GM18868 (cell line): ENCODE measurements at regions not wholly inside any gene's neighbourhood (a gene's known extent, or its start where the extent isn't known, plus 50 kb on each side); places are given as distances from the start of the nearest gene placed in this dataset.

Experiments used
- ATAC-seq: cut with Tn5 transposase; IDR thresholded peaks from one replicate; pipeline ENCODE4 v1.9.1; 2021; ENCODE audit warnings: mild to moderate bottlenecking, moderate library complexity; ENCODE audit not compliant: unreplicated experiment

GRCh38 chr2:12826781-12827180 is 110.0 kb downstream of the TRIB2 start:
- ATAC-seq, result no peak

- no peak for ATAC-seq
Measured at GRCh38 chr2:12827721-12828120, 111.0 kb downstream of the TRIB2 start.

- ATAC-seq, result no peak
Measured at GRCh38 chr2:12828980-12829379, 112.2 kb downstream of the TRIB2 start.

GRCh38 chr2:12831016-12831415 is 114.3 kb downstream of the TRIB2 start:
- no peak for ATAC-seq

- ATAC-seq, result no peak
Measured at GRCh38 chr2:12834239-12834638, 117.5 kb downstream of the TRIB2 start.

GRCh38 chr2:12835733-12836132 is 119.0 kb downstream of the TRIB2 start:
- no peak for ATAC-seq

- no peak for ATAC-seq
Measured at GRCh38 chr2:12839339-12839738, 122.6 kb downstream of the TRIB2 start.

- ATAC-seq, result no peak
Measured at GRCh38 chr2:12841021-12841420, 124.3 kb downstream of the TRIB2 start.

- no peak for ATAC-seq
Measured at GRCh38 chr2:12842917-12843316, 126.2 kb downstream of the TRIB2 start.

GRCh38 chr2:12844511-12844910 is 127.8 kb downstream of the TRIB2 start:
- ATAC-seq, result no peak

- ATAC-seq, result no peak
Measured at GRCh38 chr2:12847694-12848575, 131.2 kb downstream of the TRIB2 start.

- ATAC-seq, result no peak
Measured at GRCh38 chr2:12852135-12852534, 135.4 kb downstream of the TRIB2 start.

GRCh38 chr2:12854001-12854530 is 137.3 kb downstream of the TRIB2 start:
- ATAC-seq, result no peak

- no peak for ATAC-seq
Measured at GRCh38 chr2:12855508-12855907, 138.8 kb downstream of the TRIB2 start.

GRCh38 chr2:12856934-12857601 is 140.3 kb downstream of the TRIB2 start:
- ATAC-seq, result no peak

GRCh38 chr2:12857891-12858290 is 141.2 kb downstream of the TRIB2 start:
- ATAC-seq, result no peak

GRCh38 chr2:12858786-12859185 is 142.1 kb downstream of the TRIB2 start:
- no peak for ATAC-seq

GRCh38 chr2:12861344-12861930 is 144.7 kb downstream of the TRIB2 start:
- ATAC-seq, result no peak

- no peak for ATAC-seq
Measured at GRCh38 chr2:12862541-12862940, 145.8 kb downstream of the TRIB2 start.

GRCh38 chr2:12863937-12864336 is 147.2 kb downstream of the TRIB2 start:
- ATAC-seq, result no peak

GRCh38 chr2:12867631-12868287 is 151.0 kb downstream of the TRIB2 start:
- no peak for ATAC-seq
